ENCODE measurements at regions not wholly inside any gene's neighbourhood (a gene's known extent, or its start where the extent isn't known, plus 50 kb on each side); places are given as distances from the start of the nearest gene placed in this dataset.
"Not testable (repeated sequence)": the region's sequence is repeated elsewhere in the genome, so short reads cannot be mapped to it uniquely, and the experiment has no call there.

DNA sequence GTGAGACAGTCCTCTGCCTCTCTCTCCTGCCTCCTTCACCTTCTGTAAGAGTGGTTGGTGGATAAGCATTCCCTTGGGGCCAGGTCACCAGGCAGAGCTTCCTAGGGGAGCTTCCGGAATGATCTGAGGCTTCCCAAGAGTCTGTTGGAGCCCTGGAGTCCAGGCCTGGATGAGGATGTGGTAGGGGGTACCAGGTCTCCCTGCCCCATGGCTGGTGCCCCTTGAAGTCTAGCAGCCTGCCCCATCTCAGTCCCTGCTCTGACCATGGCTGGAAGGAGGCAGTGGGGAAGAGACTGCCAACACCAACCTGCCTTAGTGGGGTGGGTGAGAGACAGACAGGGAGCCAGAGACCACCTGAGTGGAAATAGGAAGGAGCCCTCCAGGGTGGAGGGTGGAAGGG lies 1316.9 kb downstream of the UQCRFS1 start:
- DNase-seq (ENCODE audit: low read depth in 2 of 2) = no peak

DNA sequence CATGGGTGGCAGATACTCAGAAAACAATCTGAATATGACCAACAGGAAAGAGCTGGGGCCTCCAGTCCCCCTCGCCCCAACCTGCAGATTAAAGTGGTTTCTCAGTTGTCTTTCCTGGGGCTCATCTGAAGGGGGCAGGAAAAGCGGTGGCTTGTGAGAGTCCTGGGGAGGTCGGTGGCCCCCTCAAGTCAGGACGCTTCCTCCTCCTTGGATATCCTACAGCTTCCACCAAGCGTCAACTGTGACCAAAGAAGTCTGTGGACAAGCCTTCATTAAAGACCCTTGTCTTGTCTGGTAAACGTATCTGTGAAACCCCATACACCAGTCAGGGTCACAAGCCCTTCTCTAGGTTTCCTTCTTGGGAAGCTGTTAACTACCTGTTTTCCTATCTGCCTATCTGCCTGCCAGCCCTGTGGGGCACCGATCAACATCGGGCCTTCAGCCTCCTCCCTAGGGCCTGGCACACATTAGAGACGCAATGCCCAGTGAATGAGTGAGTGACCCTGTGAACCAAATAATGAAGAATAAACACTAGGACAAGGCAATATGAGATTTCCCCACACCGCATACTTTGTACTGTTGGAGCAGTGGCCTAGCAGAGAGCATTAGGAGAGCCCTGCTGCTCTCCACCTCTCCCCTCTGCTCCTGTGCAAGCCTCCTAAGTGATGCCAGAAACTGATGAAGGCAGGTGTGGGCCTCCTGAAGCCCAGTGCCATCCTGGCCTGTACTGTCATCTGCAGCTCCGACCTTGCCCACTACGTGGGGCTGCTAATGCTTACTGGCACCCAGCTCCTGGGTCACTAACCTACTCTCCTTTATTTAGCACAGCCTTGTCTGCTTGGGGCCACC lies 1317.8 kb downstream of the UQCRFS1 start:
- no peak for DNase-seq (ENCODE audit: low read depth in 2 of 2)

DNA sequence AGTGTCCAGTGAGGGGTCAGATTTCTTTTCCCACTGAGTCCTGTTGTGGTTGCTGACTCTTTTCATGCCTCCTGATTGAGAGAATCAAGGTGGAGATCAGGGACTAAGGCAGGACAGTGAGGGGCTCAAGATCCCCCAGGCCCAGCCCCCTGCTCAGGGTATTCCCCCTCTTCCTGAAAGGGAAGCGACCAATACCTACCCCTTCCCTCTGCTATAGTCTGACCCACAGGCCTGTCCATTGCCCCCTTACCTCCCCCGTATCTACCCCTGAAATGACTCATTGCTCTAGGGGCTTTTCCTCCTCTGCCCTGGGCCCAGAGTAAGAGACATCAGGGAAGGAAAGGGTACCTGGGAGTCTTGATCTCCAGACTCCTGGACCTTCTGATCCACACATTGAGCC lies 1320.5 kb downstream of the UQCRFS1 start:
- DNase-seq (ENCODE audit: low read depth in 2 of 2) = no peak

DNA sequence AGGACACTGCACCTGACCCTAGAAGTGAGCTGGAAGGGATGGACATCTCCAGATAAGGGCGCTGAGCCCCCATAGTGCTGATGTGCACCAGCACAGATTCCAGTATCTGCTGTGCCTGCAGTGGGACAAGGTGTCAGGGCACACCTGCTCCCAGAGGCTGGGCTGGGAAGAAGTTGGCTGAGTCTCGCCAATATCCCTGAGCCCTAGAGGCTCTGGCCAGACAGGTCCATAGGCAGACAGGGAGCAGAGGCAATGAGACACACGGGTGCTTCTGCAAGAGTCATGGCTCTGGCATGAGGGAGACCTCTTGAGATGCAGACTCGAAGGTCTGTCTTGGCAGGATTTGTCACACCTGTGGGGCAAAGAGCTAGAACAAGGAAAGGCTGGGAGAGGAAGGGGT lies 1321.5 kb downstream of the UQCRFS1 start:
- DNase-seq (ENCODE audit: low read depth in 2 of 2) = no peak

DNA sequence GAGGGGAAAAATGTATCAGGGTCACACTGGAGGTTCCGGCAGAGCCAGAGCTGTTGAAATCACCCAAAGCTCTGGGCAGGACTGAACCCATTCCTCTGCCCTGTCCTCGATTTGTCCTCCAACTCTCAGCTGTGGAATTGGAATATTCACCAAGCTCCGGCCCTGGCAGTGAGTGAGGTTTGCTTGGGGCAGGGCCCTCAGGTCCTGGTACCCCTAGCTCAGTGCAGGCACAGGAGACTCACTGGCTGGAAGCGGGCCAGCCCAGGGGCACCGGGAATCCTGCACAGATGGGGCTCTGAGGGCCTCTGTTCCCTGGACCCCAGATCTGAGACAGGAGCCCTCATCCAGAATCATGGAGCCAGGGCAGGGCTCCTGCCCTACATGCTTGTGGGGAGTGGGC lies 1322.3 kb downstream of the UQCRFS1 start:
- no peak for DNase-seq (ENCODE audit: low read depth in 2 of 2)

DNA sequence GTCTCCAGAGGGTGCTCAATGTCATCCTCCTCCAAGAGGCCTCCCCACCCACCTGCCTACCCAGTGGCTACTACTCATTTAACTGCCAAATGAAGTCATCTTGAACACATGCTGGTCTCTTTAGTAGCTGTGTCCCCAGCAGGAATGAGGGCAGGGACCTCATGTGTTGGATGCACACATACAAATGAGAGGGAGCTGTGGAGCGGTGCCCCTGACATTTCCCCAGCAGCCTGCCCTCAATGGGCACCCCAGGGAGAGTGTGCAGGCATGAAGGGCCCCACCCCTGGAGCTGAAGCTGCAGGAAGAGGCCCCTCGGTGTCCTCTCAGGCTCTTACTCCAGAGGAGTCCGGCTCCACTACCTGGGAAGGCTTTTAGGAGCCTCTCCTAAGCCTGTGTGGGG lies 1322.7 kb downstream of the UQCRFS1 start:
- no peak for DNase-seq (ENCODE audit: low read depth in 2 of 2)

DNA sequence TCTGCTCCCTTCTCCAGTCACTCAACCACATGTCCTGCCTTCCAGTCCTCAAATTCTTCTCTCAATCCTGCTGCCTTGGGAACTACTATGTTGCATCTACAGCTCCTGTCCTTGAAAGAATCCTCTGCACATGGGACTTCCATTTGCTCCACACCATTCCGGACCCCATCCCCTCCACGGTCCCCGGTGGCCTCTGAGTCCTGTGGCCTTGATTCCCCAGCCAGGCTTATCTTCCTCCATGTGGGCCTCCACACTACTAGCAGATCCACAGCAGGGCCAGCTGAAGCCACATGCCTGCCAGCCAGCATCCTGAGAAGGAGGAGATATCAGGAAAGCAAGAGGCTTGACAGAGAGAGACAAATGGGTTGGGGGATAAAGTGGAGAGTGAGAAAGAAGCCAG lies 1323.8 kb downstream of the UQCRFS1 start:
- no peak for DNase-seq (ENCODE audit: low read depth in 2 of 2)

DNA sequence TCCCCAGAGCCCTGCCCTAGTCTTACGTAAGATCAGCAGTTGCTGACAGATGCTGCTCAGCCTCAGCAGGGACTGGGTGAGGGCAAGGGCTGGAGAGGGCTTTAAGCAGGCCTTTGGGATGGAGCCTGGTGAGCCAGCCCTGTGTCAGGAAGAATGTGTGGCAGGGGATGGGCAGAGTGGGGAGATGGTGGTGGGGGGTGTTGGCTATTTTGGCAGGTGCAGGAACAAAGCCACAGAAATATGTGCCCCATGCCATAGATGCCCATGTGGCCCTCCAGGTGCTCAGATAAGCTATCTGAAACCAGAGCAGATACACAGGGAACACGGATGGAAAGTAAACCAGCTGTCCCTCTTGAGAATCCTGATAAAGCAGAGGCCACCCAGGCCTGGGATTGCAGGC lies 1325.0 kb downstream of the UQCRFS1 start:
- no peak for DNase-seq (ENCODE audit: low read depth in 2 of 2)

DNA sequence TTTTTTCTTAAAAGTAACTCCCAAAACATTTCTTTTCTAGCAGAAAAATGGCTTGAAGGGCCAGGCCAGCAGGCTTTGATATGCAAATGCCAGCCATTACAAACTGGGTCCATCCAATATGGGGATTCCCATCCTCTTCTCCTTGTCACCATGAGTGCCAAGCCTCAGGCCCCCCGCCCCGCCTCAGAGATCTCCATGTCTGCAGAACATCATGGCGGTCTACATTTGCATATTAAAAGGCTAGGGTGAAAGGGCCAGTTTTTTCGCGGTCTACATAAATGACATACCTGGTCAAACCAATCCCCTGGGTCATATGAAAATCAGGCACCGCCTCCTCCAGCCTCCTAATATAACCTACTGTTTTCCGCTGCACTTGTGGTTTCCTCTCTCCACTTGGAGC lies 1327.6 kb downstream of the UQCRFS1 start:
- DNase-seq (ENCODE audit: low read depth in 2 of 2) = no peak

DNA sequence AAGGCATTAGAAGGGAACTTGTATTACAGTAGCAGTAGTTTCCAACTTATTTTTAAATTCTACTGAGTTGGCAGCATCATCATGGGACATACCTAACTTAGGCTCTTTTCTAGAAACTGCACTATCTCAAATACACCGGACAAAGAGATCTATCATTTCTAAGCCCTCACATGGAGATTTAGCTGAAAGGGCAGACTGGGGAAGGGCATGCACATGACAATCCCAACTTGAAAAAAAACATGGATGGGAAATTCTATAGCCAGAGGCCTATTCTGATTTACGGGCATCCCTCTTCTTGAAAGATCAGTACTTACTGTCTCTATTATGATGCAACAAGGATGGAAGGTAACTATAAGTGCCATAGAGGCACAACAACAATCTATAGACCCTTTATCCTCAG lies 1328.6 kb downstream of the UQCRFS1 start:
- no peak for DNase-seq (ENCODE audit: low read depth in 2 of 2)

DNA sequence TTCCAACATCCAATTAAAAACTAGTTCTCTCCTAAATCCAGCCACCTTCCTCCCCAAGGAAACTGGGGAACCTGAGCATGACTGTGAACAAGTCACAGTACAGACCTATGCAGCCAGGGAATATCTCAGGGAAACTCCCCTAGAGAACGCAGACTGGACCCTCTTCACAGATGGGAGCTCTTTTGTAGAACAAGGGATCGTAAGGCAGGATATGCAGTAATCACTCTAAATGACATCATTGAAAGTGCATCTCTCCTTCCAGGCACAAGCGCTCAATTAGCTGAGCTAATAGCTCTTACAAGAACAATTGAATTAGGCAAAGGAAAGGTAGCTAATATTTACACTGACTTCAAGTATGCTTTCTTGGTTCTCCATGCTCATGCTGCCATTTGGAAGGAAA lies 1331.7 kb downstream of the UQCRFS1 start:
- DNase-seq (ENCODE audit: low read depth in 2 of 2) = no peak

DNA sequence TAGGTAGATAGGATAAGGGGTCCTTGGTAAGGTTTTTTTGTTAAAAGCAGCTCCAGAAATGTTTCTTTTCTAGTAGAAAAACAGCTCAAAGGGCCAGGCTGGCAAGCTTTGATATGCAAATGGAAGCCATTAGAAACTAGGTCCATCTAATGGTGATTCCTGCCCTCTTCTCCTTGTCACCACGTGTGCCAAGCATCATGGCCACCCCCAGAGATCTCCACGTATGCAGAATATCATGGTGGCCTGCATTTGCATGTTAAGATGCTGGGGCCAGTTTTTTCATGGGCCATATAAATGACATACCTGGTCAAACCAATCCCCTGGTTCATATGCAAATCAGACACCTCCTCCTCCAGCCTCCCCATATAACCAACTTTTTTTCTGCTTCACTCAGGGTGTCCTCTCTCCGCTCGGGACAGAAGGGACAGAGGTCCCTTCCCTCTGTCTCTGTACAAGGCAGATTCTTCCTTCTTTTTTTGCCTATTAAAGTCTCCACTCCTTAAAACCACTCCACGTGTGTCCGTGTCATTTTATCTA lies 1335.9 kb downstream of the UQCRFS1 start:
- DNase-seq (ENCODE audit: low read depth in 2 of 2) = no peak

DNA sequence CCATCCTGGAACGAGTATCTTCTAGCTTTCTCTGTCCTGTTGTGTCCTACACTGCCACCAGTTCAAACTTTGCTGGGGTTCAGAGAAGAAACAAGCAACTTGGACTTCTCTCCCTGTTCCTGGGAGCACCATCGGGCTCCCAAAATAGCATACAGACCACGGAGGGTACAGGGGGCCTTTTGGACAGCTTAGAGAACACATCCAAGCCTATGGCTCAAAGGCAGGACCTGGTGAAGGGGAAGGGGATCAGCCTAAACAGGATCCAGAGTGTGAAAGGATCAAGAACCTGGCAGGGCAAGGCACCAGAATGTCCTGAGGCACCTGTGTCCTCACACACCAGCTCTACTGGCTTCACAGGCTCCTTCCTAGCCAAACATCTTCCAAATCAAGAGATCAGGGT lies 1336.5 kb downstream of the UQCRFS1 start:
- no peak for DNase-seq (ENCODE audit: low read depth in 2 of 2)

DNA sequence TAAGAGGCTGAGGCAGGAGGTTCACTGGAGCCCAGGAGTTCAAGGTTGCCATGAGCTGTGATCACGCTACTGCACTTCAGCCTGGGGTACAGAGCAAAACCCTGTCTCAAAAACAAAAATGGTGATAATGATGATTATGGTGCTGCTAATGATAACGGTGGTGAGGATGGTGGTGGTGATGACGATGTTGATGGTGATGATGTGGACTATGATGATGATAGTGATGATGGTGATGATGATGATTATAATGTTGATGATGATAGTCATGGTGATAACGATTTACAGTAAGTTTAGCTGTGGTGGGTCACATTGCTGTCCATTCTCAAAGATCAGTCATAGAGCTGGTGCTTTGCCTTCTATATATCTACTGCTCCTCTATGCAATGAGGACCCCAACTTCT lies 1340.6 kb downstream of the UQCRFS1 start:
- DNase-seq (ENCODE audit: low read depth in 2 of 2) = no peak

DNA sequence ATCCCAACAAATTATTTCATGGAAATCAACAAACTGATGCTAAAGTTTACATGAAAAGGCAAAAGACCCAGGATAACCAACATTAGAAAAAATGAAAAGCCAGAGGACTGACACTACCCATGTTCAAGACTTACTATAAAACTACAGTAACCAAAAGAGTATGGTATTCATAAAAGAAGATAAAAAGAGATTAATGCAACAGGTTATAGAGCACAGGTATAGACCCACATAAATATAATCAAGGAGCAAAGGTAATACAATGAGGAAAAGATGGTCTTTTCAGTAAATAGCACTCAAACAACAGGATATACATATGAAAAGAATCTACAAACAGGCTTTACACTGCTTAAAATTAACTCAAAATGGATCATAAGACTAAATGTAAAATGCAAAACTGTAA lies 1342.7 kb downstream of the UQCRFS1 start:
- DNase-seq (ENCODE audit: low read depth in 2 of 2) = no peak

DNA sequence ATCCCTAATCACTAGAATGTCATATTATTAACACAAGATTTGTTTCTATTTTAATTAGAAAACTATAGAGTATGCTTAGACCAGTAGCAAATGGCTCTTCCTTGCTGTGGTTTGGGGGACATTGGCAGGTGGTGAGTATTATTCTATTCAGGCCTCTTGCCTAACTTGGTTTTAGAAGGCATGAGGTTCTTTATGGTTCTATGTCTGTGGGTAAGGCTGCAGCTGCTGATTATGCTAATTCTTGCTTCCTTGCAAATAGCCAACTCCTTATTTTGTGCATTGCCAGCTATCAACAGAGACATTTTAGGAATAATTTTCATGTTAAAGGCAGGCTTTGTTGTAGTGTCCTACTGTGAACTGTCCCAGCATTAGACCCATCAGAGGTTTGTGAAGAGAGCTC lies 1344.9 kb downstream of the UQCRFS1 start:
- no peak for DNase-seq (ENCODE audit: low read depth in 2 of 2)

DNA sequence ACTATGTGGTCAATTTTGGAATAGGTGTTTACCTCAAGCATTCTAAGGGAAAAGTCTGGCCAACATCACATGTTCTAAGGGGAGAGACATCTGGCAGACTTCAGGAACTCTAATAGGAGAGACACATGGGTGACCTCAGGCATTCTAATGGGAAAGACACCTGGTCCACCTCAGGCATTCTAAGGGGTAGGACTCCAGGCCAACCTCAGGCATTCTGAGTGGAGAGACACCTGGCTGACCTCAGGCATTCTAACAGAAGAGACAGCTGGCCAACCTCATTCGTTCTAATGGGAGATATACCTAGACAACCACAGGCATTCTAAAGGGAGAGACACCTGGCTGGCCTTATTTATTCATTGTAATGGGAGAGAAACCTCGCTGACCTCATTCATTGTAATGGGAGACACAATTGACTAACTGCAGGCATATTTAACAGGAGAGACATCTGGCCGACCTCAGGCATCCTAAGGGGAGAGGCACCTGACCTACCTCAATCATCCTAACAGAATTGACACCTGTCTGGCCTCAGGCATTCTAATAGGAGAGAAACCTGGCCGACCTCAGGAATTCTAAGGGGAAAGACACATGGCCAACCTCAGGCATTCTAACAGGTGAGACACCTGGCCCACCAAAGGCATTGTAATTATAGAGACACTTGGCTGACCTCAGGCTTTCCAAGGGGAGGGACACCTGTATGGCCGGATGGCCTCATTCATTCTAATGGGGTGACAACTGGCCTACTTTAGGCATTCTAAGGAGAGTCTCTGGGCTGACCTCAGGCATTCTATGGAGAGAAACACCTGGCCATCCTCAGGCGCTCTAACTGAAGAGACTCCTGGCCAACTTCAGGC lies 1346.8 kb downstream of the UQCRFS1 start:
- no peak for DNase-seq (ENCODE audit: low read depth in 2 of 2)

DNA sequence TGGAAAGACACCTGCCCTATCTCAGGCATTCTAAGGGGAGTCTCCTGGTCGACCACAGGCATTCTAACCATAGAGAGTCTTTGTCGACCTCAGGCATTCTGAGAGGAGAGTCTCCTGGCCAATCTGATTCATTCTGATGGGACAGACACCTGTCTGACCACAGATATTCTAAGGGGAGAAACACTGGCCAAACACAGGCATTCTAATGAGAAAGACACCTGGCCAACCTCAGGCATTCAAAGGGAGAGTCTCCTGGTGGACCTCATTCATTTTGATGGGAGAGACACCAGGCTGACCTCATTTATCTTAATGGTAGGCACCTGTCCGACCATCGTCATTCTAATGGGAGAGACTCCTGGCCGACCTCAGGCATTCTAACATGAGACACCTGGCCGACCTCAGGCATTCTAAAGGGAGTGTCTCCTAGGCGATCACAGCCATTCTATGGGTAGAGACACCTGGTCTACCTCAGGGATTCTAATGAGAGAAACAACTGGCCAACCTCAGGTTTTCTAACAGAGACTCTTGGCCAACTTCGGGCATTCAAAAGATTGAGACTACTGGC lies 1351.5 kb downstream of the UQCRFS1 start:
- DNase-seq (ENCODE audit: low read depth in 2 of 2) = no peak

DNA sequence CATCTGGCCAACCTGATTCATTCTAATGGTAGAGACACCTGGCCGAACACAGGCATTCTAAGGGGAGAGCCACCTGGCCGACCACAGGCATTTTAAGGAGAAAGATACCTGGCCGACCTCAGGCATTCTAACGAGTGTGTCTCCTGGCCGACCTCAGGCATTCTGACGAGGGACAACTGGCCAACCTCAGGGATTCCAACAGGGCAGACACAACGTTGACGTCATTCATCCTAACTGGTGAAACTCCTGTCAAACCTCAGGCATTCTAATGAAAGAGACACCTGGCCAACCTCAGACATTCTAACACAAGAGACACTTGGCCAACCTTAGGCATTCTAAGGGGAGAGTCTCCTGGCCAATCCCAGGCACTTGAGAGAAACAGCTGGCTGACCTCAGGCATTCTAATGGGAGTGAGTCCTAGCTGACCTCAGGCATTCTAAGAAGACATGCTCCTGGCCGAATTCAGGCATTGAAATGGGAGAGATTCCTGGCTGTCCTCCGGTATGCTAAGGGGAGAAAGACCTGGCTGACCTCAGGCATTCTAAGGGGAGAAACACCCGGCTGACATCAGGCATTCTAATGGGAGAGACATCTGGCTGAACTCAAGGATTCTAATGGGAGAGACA lies 1352.5 kb downstream of the UQCRFS1 start:
- no peak for DNase-seq (ENCODE audit: low read depth in 2 of 2)

DNA sequence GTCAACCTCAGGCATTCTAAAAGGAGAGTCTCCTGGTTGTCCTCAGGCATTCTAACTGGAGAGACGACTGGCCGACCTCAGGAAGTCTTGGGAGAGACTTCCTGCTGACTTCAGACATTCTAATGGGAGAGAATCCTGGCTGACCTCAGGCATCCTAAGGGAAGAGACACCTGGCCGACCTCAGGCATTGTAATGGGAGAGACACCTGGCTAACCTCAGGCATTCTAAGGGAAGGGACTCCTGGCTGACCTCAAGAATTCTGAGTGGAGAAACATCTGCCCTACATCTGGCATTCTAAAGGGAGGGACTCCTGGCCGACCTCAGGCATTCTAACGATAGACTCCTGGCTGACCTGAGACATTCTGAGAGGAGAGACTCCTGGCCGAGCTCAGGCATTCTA lies 1353.3 kb downstream of the UQCRFS1 start:
- DNase-seq (ENCODE audit: low read depth in 2 of 2) = no peak

DNA sequence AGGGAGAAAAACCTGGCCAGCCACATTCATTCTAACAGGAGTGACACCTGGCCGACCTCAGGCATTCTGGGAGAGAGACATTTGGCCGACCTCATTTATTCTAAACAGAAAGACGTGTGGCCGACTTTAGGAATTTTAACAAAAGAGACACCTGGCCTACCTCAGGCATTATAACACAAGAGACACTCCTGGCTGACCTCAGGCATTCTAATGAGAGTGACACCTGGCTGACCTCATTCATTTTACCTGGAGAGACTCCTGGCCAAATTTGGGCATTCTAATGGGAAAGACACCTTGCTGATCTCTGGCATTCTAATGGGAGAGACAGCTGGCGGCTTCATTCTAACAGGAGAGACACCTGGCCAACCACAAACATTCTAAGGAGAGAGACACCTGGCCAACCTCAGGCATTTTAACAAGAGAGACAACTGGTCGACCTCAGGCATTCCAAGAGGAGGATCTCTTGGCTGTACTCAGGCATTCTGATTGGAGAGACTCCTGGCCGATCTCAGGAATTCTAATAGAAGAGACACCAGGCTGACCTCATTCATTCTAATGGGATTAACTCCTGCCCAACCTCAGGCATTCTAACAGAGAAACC lies 1353.9 kb downstream of the UQCRFS1 start:
- DNase-seq (ENCODE audit: low read depth in 2 of 2) = no peak

DNA sequence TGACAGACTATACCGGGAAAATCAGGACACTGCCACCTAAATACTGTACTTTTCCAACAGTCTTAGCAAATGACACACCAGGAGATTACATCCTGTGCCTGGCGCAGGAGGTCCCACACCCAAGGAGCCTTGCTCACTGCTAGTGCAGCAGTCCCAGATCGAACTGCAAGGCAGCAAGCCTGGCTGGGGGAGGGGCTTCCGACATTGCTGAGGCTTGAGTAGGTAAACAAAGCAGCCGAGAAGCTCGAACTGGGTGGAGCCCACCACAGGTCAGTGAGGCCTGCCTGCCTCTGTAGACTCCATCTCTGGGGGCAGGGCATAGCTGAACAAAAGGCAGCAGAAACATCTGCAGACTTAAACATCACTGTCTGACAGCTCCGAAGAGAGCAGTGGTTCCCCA lies 1360.0 kb downstream of the UQCRFS1 start:
- DNase-seq (ENCODE audit: low read depth in 2 of 2) = not testable (repeated sequence)
